Stimulated activated naive CD8-positive, alpha-beta T cell treated with anti-CD3 and anti-CD28 coated beads, Interleukin-15, Interleukin-2, amounts not matched to agents 100 U/mL and 50 U/mL, for 24 hours (primary cell): ENCODE measurements at regions not wholly inside any gene's neighbourhood (a gene's known extent, or its start where the extent isn't known, plus 50 kb on each side); places are given as distances from the start of the nearest gene placed in this dataset.
"Not testable (repeated sequence)": the region's sequence is repeated elsewhere in the genome, so short reads cannot be mapped to it uniquely, and the experiment has no call there.

Experiments
- ATAC-seq: fragments of 150-1000 bp; cut with Tn5 transposase; one replicate; pipeline ENCODE4 v1.10.0; 2021
- DNase-seq: peaks from one replicate; pipeline ENCODE4 v3.0.0; 2021

DNA sequence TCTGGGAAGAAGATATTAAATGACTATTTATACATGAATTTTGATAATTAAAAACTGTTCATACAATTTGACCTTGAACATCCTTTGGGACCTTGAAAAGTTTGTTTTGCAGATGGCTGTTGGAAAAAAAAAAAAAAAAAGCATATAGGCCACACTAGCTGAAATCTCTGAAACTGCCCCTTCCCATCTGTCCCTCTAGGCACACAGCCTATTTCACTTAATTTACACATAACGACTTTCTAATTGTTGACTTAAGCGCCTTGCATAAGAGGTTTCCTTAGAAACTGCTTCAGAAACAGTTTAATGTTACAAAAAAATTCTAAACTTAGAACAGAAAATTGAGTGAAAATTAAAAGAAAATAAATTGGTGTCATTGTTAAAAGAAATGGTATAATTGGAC is 131.0 kb downstream of the COX18 start:
- ATAC-seq = no peak
- no peak for DNase-seq

DNA sequence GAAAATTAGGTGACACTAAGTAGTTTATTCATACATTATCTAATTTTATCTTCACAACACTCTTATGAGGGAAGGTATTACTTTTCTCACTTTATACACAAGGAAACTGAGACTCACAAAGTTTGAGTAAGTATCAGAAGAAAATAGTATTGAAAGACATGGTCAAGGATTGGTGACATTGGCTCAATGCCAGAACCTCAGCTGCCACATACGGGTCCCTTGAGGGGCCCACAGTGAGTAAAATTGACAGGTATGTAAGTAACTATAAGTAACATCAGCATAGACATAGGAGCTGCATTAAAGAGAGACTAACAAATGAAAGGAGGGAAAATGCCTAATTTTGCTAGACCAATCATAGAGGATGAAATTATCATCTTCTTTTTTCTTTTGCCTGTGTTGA is 134.1 kb downstream of the COX18 start:
- ATAC-seq = no peak
- no peak for DNase-seq

DNA sequence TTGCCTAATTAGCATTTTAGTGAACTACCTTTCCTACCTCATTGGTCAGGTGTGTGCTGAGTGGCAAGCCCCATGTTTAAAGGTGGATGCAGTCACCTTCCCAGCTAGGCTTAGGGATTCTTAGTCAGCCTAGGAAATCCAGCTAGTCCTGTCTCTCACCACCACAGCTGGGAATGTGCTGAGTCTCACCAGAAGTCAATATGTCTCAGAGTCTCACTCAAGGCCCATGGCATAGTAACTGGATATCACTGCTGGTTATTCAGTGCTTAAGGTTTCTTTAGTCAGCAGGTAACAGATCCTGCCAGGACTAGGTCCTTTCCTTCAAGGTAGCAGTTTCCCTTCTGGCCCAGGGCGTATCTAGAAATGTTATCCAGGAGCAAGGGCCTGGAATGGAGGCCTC is 136.5 kb downstream of the COX18 start:
- no peak for DNase-seq
- ATAC-seq = no peak

DNA sequence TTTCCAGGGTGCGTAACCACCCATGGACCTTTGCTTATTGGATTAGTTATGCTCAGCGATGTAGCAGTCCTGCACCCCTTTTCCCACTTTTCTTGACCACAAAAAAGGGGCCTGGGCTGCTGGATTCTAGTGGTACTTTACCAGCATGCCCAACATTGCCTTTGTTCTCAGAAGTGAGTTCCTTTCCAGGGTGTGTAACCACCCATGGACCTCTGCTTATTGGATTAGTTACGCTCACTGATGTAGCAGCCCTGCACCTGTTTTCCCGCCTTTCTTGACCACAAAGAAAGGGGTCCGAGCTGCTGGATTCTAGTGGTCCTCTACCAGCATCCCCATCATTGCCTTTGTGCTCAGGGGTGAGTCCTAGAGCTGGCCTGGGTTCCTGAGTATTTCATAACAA is 138.2 kb downstream of the COX18 start:
- DNase-seq (no peak), ATAC-seq (no peak)

DNA sequence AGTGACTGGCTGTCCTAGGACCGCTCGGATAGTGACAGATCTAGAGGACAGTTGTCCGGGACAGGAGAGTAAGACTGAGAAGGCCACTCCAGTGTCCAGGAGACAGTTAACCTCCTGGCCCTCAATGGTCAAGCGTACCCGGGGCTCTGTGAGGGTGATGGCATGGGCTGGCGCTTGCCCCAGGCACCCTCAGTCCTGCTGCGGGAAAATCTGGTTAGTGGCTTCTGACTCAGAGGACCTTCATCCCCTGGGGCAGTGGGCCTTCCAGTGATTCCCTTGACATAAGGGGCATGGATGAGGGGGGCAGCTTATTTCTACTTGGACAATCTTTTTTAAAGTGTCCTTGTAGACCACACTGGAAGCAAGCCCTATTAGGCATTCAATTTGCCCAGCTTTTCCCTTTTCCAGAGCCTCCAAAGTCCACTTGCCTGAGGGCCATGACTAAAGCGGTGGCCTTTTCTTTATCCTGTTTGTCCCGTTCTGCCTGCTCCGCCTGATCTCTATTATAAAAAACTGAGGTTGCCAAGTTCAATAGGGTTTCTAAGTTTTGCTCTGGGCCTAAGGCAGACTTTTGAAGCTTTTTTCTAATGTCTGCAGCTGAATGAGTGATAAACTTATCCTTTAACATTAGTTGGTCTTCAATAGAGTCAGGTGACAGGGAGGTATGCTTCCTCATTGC is 139.8 kb downstream of the COX18 start:
- not testable (repeated sequence) for ATAC-seq

DNA sequence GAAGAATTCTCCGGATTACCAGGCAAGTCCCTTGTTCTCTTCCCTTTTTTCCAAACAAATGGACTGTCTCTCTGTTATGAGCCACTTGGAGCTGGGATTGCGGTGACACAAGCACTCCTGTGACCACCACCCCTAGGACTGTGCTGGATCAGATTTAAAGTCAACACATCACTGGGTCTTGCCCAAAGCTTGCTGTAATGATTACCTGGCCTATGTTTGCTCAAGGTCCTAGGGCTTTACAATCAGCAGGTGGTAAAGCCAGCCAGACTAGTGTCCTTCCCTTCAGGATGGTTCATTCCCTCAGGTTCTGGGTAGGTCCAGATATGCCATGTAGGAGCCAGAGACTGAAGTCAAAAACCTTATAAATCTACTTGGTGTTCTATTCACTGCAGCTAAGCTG is 144.7 kb downstream of the COX18 start:
- ATAC-seq (no peak), DNase-seq (no peak)

More for the DNA sequence above, 139.8 kb downstream of the COX18 start:
- DNase-seq = not testable (repeated sequence)

DNA sequence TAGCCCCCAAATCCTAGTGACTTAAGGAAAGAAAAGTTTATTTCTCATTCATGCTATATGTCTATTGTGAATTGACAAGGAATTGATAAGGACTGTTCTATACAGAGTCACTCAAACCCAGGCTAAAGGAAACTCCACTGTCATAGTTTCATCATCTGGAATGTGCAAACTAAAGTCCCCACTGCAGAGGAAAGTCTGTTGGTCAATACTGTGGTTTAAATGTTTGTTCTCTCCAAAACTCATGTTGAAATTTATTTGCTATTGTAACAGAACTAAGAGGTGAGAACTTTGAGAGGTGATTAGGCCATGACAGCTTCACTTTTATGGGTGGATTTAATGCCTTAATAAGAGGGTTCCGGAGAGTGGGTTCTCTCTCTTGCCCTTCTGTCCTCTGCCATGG is 149.6 kb downstream of the COX18 start:
- ATAC-seq (no peak), DNase-seq (no peak)

DNA sequence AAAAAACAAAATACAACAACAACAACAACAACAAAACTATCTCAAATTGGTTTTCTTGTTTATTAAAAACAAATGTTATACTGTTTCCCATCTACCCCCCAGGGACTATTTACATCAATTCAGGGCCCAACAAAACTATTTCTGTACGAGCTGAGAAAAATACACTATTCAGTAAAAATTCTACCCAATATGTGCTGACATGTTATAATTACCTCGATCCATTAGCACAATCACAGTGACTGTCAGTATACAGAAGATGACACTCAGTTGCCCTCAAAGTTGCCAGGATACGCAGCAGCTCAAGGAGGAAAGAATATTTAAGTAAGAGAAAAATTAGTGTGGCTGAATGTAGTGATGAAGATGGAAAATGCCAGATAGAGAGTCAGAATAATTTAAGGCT is 150.1 kb downstream of the COX18 start:
- ATAC-seq = no peak

DNA sequence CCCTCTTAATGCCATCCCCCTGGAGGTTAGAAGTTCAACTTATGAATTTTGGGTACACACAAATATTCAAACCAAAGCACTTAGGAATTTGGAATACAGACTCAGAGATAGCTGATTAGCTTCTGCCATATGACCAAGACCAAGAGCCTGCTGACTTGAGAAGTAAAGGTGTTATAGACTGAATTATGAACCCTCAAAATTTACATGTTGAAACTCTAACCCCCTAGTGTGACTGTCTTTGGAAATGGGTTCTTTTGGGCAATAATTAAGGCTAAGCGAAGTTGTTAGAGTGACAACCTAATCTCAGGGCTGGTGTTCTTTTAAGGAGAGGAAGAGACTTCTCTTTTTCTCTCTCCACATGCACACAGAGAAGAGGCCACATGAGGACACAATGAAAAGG is 151.2 kb downstream of the COX18 start:
- no peak for ATAC-seq
- DNase-seq = no peak

More for the DNA sequence above, 150.1 kb downstream of the COX18 start:
- no peak for DNase-seq

DNA sequence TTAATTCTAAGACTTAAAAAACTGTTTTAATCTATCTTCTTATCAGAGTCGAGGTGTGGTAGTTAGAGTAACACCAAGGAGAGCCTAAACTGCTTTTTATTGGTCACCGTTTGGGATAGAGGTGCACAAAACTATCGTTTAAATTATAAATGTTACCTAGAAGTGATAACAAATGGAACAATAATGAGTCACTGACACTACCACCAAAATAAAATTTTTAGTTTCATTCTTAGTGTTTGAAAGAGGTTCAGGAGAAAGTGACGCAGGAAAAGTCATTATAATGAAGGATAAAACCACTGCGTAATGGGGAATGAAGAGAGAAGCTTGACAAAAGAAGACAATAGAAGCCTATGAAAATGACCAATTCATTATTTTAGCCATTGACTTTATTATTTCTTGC is 158.2 kb downstream of the COX18 start:
- no peak for ATAC-seq

DNA sequence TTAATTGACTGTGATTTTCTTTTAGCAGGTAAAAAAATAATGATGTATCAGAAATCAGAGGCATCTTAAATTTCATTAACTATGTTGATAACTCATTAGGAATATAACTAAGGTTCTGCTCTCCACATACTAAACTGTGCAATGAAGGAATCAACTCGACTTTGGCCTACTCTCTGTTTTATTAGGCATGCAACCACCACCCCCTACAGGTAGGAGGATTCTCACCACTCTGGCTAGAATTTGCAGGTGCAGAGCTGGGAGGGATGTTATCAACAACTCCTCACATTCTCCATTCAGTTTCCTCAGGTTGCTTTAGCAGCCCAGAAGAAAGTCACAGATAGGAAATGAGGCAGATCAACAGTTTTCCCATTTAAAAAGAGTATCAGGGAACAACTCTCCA is 160.1 kb downstream of the COX18 start:
- DNase-seq = no peak

More for the DNA sequence above, 158.2 kb downstream of the COX18 start:
- no peak for DNase-seq

DNA sequence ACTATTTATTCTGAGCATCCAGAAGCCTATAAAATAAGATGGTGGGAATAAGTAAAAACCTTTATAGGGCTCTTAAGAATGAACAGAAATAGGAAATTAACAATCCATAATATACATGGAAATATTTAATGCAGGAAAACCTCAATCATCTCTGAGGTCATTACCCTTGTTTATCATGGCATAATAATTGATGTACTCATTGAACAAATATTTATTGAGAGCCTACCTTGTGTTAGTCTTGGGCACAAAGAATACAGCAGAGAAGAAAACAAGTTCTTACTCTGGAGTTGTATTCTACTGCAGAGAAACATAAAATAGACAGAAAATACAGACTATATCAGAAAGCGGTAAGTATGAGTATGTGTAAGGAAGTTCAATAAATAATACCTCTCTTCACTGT is 167.2 kb downstream of the COX18 start:
- ATAC-seq (no peak), DNase-seq (no peak)

More for the DNA sequence above, 160.1 kb downstream of the COX18 start:
- ATAC-seq = no peak

DNA sequence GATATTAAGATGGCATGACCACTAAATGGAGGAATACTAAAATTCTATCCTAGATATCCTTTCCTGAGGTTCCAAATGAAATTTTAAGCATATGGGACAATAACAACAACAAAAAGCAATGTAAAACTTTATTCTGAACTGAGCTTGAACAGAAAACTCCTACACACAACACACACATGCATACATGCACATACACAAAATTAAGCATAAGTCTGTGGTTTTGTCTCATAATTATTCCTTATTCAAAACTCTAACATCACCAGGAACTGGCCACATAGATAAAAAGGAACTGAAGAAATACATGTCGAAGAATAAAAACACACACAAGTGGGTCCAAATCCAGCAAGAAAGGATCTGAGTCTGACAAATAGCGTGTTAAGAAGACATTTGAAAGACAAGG is 168.0 kb downstream of the COX18 start:
- ATAC-seq = no peak
- no peak for DNase-seq

DNA sequence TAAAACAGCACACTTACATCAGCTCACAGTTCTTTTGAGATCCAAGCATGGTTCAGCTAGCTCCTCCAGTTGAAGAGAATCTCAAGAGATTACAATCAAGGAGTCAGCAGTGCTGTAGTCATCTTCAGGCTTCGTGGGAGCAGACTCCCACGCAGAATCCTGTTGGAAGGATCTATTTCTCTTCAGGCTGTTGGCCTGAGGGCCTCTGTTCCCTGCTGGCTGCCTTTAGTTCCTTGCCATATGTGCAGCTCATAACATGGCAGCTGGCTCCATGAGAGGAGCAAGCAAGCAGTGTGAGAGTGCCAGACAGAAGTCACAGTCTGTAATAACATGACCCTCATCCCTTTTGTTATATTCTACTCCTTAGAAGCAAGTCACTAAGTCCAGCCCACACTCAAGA is 168.6 kb downstream of the COX18 start:
- ATAC-seq (no peak), DNase-seq (no peak)

DNA sequence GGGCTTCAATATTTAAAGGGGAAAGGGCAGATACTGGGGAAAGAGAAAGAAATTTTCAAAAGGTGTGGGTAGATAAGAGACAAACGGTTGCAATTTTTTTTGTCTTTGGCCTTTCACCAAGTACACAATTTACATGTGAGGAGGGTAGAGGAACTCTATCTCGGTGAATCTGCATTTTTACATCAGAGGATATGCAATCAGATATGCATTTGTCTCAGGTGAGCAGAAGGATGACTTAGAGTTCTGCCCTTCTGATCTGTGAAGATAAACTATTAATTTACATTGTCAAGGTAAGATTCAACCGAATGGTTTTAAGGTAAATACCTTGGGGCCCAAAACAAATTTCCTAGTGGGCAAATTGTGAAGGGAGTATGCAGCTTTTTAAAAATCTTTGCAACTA is 169.9 kb downstream of the COX18 start:
- ATAC-seq (no peak), DNase-seq (no peak)

DNA sequence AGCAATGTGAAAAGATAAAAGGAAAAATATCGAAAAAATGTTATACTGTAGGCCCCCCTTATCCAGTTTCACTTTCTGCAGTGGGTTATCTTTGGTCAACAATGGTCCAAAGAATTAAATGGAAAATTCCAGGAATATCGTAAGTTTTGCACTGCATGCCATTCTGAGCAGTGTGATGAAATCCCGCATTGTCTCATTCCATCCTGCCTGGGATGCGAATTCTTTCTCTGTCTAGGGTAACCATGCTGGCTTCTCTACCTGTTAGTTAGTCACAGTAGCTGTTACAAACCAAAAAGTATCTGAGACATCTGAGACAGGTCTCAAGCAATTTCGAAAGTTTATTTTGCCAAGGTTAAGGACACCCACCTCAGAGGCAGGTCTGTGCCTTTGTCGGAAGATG is 170.3 kb downstream of the COX18 start:
- no peak for ATAC-seq
- no peak for DNase-seq

DNA sequence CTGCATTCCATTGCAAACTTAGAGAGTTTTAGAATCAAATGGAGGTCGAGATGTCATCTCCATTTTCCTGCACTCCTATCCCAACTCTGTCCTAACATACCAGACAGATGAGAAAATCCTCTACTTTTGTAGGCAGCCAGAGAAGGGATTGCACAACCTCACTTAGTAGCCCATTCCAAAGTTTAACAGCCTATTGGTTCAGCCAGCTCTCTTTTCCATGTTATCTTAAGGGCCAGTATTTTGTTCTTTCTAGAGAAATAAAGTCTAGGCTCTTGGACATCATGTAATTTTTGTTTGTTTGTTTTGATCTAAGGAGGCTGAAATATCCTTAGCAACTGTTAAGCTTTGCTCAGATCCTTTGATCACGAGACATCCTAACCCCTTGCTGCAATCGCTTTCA is 173.0 kb downstream of the COX18 start:
- no peak for ATAC-seq
- DNase-seq = no peak

DNA sequence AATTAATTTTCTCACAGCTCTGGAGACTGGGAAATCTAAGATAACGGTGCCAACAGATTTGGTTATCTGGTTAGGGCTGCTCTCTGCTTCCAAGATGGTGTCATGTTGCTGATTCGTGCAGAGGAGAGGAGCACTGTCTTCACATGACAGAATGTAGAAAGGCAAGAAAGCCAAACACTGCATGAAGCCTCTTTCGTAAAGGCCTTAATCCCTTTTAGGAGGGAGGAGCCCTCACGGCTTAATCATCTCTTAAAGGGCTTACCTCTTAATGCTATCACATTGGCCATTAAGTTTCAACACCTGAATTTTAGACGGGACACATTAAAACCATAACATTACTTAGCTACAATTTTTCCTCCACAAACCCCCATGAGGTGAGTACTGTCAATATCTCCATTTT is 174.1 kb downstream of the COX18 start:
- ATAC-seq = no peak
- no peak for DNase-seq

DNA sequence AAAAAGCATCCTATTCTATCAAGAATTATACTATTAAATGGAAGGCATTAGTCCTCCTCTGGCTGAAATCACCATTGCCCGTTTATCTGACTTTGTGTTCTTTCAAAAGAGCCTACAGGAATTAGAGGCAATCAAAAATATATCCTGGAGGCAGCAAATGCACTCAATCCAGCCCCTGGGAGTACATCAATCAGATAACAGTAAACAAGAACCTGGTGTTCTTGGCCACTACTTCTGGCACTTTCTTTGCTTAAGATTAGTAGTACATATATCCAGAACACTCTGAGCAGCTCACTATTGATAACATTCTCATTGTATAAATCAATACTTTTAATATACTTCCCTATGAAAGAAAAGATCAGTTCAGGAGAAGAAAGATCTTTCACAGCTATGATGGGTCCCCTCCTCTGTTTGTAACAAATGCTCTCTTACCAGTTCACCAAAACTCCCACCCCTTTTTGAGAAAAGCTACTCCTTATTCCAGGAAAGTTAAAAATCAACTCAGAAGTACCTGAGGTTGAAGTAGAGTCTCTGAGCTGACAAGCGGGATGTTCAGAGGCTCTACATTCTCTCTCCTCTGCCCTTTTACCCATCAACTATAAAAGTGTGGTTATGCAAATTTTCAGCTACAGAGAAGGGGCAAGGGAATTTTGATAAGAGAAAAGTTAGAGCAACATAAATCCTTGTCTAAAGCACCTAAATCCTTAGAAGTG is 176.0 kb downstream of the COX18 start:
- DNase-seq (no peak), ATAC-seq (no peak)

DNA sequence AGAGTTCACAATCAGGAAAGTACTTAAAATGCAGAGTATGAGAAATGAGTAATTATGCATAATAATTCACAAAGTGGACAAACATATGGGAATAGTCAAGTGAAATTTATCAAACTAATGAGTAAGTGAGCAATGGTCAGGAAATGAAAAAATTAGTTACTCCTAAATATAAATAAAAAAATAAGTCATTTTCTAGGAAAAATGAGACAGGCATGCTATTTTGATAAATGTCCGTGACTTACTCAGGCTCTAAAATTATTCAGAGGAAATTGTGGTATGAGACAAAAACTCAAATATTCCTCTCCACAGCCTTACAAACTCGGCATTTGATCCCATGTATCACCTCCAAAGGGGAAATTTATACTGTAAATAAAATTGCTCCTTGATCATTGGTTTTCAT is 181.2 kb downstream of the COX18 start:
- no peak for ATAC-seq

DNA sequence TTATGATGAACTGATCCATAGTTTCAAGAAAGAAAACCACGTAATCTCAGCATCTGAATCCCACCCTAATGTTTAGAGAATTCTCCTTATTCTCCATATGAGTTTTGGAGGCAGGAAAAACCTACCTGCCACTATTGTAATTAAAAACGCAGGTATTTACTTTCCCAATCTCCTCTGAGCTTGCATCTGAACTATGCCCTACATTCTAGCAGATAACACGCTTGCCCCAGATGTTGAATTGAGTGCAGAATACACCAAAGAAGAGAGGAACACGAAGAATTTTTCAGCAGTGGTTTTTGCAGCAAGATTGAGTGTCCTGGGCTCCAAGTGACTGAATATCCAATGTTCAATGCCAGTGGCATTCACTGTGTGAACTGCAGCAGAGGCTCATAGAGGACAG is 182.4 kb downstream of the COX18 start:
- ATAC-seq (no peak), DNase-seq (no peak)

More for the DNA sequence above, 181.2 kb downstream of the COX18 start:
- DNase-seq = no peak

DNA sequence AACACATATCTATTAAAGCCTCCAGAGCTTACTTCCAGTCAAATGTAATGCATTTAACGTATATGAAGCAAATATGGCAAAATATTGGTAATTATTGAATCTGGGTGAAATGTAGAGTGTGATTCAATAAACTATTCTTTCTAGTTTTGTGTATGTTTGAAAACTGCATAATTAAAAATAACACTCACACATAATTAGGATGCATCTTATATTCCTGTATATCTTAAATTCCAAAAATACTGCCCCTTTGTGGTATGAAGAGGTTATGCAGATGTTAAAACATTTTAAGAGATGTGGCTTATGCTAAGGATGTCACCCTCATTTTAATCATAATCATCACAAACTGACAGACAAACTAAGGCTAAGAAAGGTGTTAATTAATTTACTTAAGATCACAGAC is 182.9 kb downstream of the COX18 start:
- DNase-seq (no peak), ATAC-seq (no peak)

DNA sequence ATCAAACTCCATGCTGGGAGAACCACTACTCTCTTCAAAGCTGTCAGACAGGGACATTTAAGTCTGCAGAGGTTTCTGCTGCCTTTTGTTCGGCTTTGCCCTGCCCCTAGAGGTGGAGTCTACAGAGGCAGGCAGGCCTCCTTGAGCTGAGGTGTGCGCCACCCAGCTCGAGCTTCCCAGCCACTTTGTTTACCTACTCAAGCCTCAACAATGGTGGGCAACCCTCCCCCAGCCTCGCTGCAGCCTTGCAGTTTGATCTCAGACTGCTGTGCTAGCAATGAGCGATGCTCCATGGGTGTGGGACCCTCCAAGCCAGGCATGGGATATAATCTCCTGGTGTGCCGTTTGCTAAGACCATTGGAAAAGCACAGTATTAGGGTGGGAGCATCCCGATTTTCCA is 185.3 kb downstream of the COX18 start:
- not testable (repeated sequence) for ATAC-seq, DNase-seq

DNA sequence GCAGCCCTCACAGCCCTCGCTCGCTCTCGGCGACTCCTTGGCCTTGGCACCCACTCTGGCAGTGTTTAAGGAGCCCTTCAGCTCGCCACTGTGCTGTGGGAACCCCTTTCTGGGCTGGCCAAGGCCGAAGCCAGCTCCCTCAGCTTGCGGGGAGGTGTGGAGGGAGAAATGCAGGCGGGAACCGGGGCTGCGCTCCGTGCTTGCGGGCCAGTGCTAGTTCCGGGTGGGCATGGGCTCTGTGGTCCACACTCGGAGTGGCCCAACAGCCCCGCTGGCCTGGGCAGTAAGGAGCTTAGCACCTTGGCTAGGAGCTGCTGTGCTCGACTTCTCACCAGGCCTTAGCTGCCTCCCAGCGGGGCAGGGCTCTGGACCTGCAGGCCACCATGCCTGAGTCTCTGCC is 192.6 kb downstream of the COX18 start:
- ATAC-seq (no peak), DNase-seq (no peak)
